HCT116 (cell line): ENCODE measurements at regions not wholly inside any gene's neighbourhood (a gene's known extent, or its start where the extent isn't known, plus 50 kb on each side); places are given as distances from the start of the nearest gene placed in this dataset.

Source experiments
- ATAC-seq: fragments of 200-7000 bp; cut with Tn5 transposase; 2 replicates; pipeline ENCODE4 v1.9.1; 2020; ENCODE audit warnings: mild to moderate bottlenecking, moderate library complexity
- BruUV-seq: library from RNA; stranded (reverse); fragments of 400-500 nt; replicated peaks from 2 replicates; lab custom pipeline; 2021; lab: Mats Ljungman, UMichigan
- CTCF ChIA-PET: fragments of 300-600 bp; sonication (Branson Sonifier 250); formaldehyde crosslinking; loops from one replicate; lab custom pipeline; 2021; ENCODE audit warnings: antibody characterized with exemption; lab: Charles Lee
- POLR2A ChIA-PET: fragments of 300-600, 350-600 bp; sonication (Branson Sonifier 250); formaldehyde crosslinking; loops from one replicate; lab custom pipeline; 2021; ENCODE audit warnings: antibody characterized with exemption; lab: Charles Lee
- RAD21 ChIA-PET, 2 experiments: fragments of 300-600 bp; sonication (Branson Sonifier 250); formaldehyde crosslinking; loops; one replicate each; lab custom pipeline; 2023; ENCODE audit warnings: low total read pairs in 2 of 2; ENCODE audit not compliant: uncharacterized antibody in 2 of 2, unreplicated experiment in 2 of 2, low non-redundant PET in 1 of 2; lab: Charles Lee
- DNase-seq: peaks from one replicate; pipeline ENCODE4 v3.0.0-alpha.2; 2010; ENCODE audit warnings: low read depth, low spot score
- H2AFZ ChIP-seq: fragments of 200-600 bp; shearing (Covaris generic), sonication (generic); 2 replicates; pipeline ENCODE4 v1.6.1; 2017; ENCODE audit warnings: low read depth, mixed run types, mixed read lengths, antibody characterized with exemption, low read length; ENCODE audit not compliant: poor library complexity, severe bottlenecking
- H3K27ac ChIP-seq: 2 replicates; pipeline ENCODE4 v1.5.1; 2012; ENCODE audit warnings: low read depth, low read length
- H3K27me3 ChIP-seq: fragments of 200-600 bp; sonication (generic); 2 replicates; pipeline ENCODE4 v1.6.1; 2016; ENCODE audit warnings: mixed run types, low read length, mixed read lengths; ENCODE audit not compliant: insufficient read depth
- H3K36me3 ChIP-seq, 2 experiments: fragments of 200-500 bp in 1 of 2; fragments of 200-600 bp in 1 of 2; sonication (Bioruptor generic) in 1 of 2; sonication (generic) in 1 of 2; 2 replicates each; pipeline versions ENCODE4 v1.5.1 to v1.6.1; 2014 to 2016; ENCODE audit warnings: low read length in 2 of 2, inconsistent platforms in 1 of 2, mixed read lengths in 1 of 2, mixed run types in 1 of 2; ENCODE audit not compliant: insufficient read depth in 2 of 2, control insufficient read depth in 1 of 2
- H3K4me1 ChIP-seq, 2 experiments: fragments of 200-600 bp in 1 of 2; sonication (generic) in 1 of 2; 2 replicates each; pipeline versions ENCODE4 v1.5.1 to v1.6.1; 2012 to 2017; ENCODE audit warnings: low read length in 2 of 2, inconsistent platforms in 1 of 2, mild to moderate bottlenecking in 1 of 2, mixed read lengths in 1 of 2, mixed run types in 1 of 2, moderate library complexity in 1 of 2; ENCODE audit not compliant: insufficient read depth in 2 of 2, control insufficient read depth in 1 of 2
- H3K4me2 ChIP-seq: fragments of 200-600 bp; sonication (generic); 2 replicates; pipeline ENCODE4 v1.6.1; 2017; ENCODE audit warnings: mixed run types, low read length, mixed read lengths
- H3K4me3 ChIP-seq, 2 experiments: fragments of 200-600 bp in 1 of 2; sonication (generic) in 1 of 2; replicated peaks in 1 of 2; 2 replicates each; pipeline ENCODE4 v1.5.1; 2011 to 2016; ENCODE audit warnings: low read length in 2 of 2, control low read depth in 1 of 2, low read depth in 1 of 2, mild to moderate bottlenecking in 1 of 2, mixed read lengths in 1 of 2, mixed run types in 1 of 2
- H3K79me2 ChIP-seq: fragments of 200-600 bp; sonication (generic); 2 replicates; pipeline ENCODE4 v1.6.1; 2017; ENCODE audit warnings: mild to moderate bottlenecking, mixed run types, low read length, moderate library complexity, mixed read lengths; ENCODE audit not compliant: insufficient read depth
- H3K9ac ChIP-seq: fragments of 200-600 bp; sonication (generic); 2 replicates; pipeline ENCODE4 v1.6.1; 2016; ENCODE audit warnings: low read length, mixed read lengths
- H3K9me2 ChIP-seq: fragments of 200-600 bp; sonication (generic), shearing (Covaris generic); 2 replicates; pipeline ENCODE4 v1.6.1; 2017; ENCODE audit warnings: mixed run types, mild to moderate bottlenecking, moderate library complexity; ENCODE audit not compliant: insufficient read depth
- H3K9me3 ChIP-seq, 2 experiments: fragments of 200-500 bp in 1 of 2; fragments of 200-600 bp in 1 of 2; sonication (Bioruptor generic) in 1 of 2; sonication (generic) in 1 of 2; 2 replicates each; pipeline ENCODE4 v1.6.1; 2014 to 2017; ENCODE audit warnings: low read length in 2 of 2, mixed read lengths in 2 of 2, inconsistent platforms in 1 of 2, low read depth in 1 of 2, mild to moderate bottlenecking in 1 of 2, mixed run types in 1 of 2, moderate library complexity in 1 of 2; ENCODE audit not compliant: control insufficient read depth in 1 of 2, insufficient read depth in 1 of 2
- H4K20me1 ChIP-seq: fragments of 200-600 bp; sonication (generic), shearing (Covaris generic); 2 replicates; pipeline ENCODE4 v1.6.1; 2017; ENCODE audit warnings: mixed run types, mild to moderate bottlenecking, moderate library complexity; ENCODE audit not compliant: insufficient read depth
- CBX3 ChIP-seq: IDR thresholded peaks from 2 replicates; pipeline ENCODE4 v1.6.1; 2012; ENCODE audit warnings: low read depth
- CEBPB ChIP-seq: IDR thresholded peaks from 2 replicates; pipeline ENCODE4 v1.6.1; 2012; ENCODE audit warnings: low read depth
- ELF1 ChIP-seq: IDR thresholded peaks from 2 replicates; pipeline ENCODE4 v1.6.1; 2012; ENCODE audit warnings: low read depth, borderline replicate concordance
- EZH2 ChIP-seq: fragments of 200-600 bp; sonication (generic); IDR thresholded peaks from 2 replicates; pipeline ENCODE4 v1.6.1; 2017; ENCODE audit warnings: antibody characterized with exemption, mixed run types
- EZH2phosphoT487 ChIP-seq: fragments of 200-600 bp; IDR thresholded peaks from 2 replicates; pipeline ENCODE4 v1.6.1; 2018; ENCODE audit warnings: antibody characterized with exemption, borderline replicate concordance
- POLR2A ChIP-seq: IDR thresholded peaks from 2 replicates; pipeline ENCODE4 v1.7.0; 2011; ENCODE audit warnings: borderline replicate concordance; ENCODE audit not compliant: insufficient read depth, insufficient read length; ENCODE audit errors: extremely low read depth
- POLR2AphosphoS5 ChIP-seq: IDR thresholded peaks from 2 replicates; pipeline ENCODE4 v1.6.1; 2011; ENCODE audit warnings: mild to moderate bottlenecking, low read depth, low read length, moderate library complexity
- RAD21 ChIP-seq: IDR thresholded peaks from 2 replicates; pipeline ENCODE4 v1.6.1; 2012; ENCODE audit warnings: low read depth, mild to moderate bottlenecking
- SP1 ChIP-seq: IDR thresholded peaks from 2 replicates; pipeline ENCODE4 v1.6.1; 2012; ENCODE audit warnings: low read depth
- TCF7L2 ChIP-seq: IDR thresholded peaks from 2 replicates; pipeline ENCODE4 v1.7.0; 2011; ENCODE audit warnings: borderline replicate concordance, inconsistent platforms; ENCODE audit not compliant: insufficient read depth, insufficient read length; ENCODE audit errors: extremely low read depth
- YY1 ChIP-seq: IDR thresholded peaks from 2 replicates; pipeline ENCODE4 v1.6.1; 2011; ENCODE audit warnings: low read length, low read depth, moderate library complexity, mild to moderate bottlenecking; ENCODE audit not compliant: insufficient replicate concordance; ENCODE audit errors: extremely low read depth
- ZFX ChIP-seq: fragments of 450-650 bp; IDR thresholded peaks from 2 replicates; pipeline ENCODE4 v1.6.1; 2017
- ZNF274 ChIP-seq: fragments of 200-500 bp; sonication (Bioruptor generic); IDR thresholded peaks from 2 replicates; pipeline ENCODE4 v1.6.1; 2014; ENCODE audit warnings: mild to moderate bottlenecking, low read depth, low read length, inconsistent platforms
- intact Hi-C: fragments of 100-400 bp; cut with micrococcal nuclease; formaldehyde crosslinking; loops from 2 replicates; pipeline ENCODE4 v1.10.0; 2022
- TF ChIP-seq, protein P1 (sequence below): IDR thresholded peaks from 2 replicates; pipeline ENCODE4 v1.6.1; 2012; ENCODE audit warnings: low read depth
- TF ChIP-seq, protein P2 (sequence below), 3 experiments: fragments of 200-600 bp in 1 of 3; sonication (generic) in 1 of 3; IDR thresholded peaks in 2 of 3; conservative IDR thresholded peaks in 1 of 3; 2 replicates each; pipeline ENCODE4 v1.5.1; 2012 to 2017; ENCODE audit warnings: low read depth in 2 of 3, low read length in 2 of 3, antibody characterized with exemption in 1 of 3, borderline replicate concordance in 1 of 3, control low read depth in 1 of 3, mild to moderate bottlenecking in 1 of 3, mixed read lengths in 1 of 3, mixed run types in 1 of 3, moderate library complexity in 1 of 3; ENCODE audit not compliant: insufficient read depth in 1 of 3
- TF ChIP-seq, protein P3 (sequence below): IDR thresholded peaks from 2 replicates; pipeline ENCODE4 v1.6.1; 2012
- TF ChIP-seq, protein P4 (sequence below): IDR thresholded peaks from 2 replicates; pipeline ENCODE4 v1.6.1; 2012

DNA sequence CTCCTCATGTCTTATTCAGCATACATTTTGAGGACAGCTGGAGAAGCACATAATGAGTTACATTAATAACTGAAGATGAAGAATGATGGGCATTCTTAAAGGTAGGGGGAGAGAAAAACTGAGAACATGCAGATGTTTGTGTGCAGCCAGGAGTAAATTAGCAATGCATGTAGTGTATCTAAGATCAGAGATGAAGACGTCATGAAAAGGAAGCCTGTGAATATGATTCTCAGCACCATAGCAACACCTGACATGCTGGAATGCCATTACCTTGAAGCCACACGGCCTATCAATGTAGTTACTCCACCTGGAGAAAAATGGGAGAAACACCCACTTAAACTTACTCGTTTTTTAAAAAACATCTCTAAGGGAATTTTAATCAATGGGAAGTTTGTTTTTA is 607.1 kb downstream of the PTPRC start (continued):
- TF ChIP-seq, protein P1, sequence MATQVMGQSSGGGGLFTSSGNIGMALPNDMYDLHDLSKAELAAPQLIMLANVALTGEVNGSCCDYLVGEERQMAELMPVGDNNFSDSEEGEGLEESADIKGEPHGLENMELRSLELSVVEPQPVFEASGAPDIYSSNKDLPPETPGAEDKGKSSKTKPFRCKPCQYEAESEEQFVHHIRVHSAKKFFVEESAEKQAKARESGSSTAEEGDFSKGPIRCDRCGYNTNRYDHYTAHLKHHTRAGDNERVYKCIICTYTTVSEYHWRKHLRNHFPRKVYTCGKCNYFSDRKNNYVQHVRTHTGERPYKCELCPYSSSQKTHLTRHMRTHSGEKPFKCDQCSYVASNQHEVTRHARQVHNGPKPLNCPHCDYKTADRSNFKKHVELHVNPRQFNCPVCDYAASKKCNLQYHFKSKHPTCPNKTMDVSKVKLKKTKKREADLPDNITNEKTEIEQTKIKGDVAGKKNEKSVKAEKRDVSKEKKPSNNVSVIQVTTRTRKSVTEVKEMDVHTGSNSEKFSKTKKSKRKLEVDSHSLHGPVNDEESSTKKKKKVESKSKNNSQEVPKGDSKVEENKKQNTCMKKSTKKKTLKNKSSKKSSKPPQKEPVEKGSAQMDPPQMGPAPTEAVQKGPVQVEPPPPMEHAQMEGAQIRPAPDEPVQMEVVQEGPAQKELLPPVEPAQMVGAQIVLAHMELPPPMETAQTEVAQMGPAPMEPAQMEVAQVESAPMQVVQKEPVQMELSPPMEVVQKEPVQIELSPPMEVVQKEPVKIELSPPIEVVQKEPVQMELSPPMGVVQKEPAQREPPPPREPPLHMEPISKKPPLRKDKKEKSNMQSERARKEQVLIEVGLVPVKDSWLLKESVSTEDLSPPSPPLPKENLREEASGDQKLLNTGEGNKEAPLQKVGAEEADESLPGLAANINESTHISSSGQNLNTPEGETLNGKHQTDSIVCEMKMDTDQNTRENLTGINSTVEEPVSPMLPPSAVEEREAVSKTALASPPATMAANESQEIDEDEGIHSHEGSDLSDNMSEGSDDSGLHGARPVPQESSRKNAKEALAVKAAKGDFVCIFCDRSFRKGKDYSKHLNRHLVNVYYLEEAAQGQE: no peak
- TF ChIP-seq EZH2phosphoT487: no peak
- TF ChIP-seq, protein P2, sequence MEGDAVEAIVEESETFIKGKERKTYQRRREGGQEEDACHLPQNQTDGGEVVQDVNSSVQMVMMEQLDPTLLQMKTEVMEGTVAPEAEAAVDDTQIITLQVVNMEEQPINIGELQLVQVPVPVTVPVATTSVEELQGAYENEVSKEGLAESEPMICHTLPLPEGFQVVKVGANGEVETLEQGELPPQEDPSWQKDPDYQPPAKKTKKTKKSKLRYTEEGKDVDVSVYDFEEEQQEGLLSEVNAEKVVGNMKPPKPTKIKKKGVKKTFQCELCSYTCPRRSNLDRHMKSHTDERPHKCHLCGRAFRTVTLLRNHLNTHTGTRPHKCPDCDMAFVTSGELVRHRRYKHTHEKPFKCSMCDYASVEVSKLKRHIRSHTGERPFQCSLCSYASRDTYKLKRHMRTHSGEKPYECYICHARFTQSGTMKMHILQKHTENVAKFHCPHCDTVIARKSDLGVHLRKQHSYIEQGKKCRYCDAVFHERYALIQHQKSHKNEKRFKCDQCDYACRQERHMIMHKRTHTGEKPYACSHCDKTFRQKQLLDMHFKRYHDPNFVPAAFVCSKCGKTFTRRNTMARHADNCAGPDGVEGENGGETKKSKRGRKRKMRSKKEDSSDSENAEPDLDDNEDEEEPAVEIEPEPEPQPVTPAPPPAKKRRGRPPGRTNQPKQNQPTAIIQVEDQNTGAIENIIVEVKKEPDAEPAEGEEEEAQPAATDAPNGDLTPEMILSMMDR (IDR thresholded peaks at IDR 0.05 in 2 of 3, conservative IDR thresholded peaks at IDR 0.05 in 1 of 3; ENCODE audit: borderline replicate concordance in 1 of 3, insufficient read depth in 1 of 3, low read depth in 2 of 3, low read length in 2 of 3): no peak
- no peak for TF ChIP-seq POLR2AphosphoS5
- TF ChIP-seq, protein P3, sequence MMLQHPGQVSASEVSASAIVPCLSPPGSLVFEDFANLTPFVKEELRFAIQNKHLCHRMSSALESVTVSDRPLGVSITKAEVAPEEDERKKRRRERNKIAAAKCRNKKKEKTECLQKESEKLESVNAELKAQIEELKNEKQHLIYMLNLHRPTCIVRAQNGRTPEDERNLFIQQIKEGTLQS: no peak
- TF ChIP-seq YY1: no peak
- TF ChIP-seq, protein P4, sequence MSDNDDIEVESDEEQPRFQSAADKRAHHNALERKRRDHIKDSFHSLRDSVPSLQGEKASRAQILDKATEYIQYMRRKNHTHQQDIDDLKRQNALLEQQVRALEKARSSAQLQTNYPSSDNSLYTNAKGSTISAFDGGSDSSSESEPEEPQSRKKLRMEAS: no peak
- TF ChIP-seq, all 23 proteins: peak for 0

DNA sequence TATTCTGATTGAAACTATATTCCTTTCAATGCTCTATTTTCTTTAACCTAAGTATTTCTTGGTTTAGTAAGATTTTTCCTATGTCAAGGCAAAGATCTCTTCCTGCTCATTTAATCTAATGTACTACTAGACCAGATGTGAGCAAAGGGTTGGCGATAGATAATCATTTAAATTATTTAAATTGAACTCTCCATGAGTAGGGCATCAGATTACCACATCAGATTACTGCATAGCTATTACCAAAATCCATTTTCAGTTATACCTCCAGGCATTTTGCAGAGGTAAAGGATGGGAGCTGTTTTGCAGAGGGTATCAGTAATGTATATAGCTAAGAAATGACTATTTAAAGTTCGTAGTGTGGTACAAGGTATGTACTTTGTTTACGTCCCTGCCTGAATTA is 607.9 kb downstream of the PTPRC start:
- Histone ChIP-seq H4K20me1 (no peaks in the 10 kb centered on the region), H3K9ac (no peak overlapping the region), H3K9me3 (no peaks in the 10 kb centered on the region), H3K9me2 (no peaks in the 10 kb centered on the region), H3K27ac (no peak overlapping the region), H3K4me3 (no peak overlapping the region), H2AFZ (no peak overlapping the region), H3K4me1 (no peaks in the 10 kb centered on the region), H3K36me3 (no peaks in the 10 kb centered on the region), H3K4me2 (no peak overlapping the region), H3K79me2 (no peaks in the 10 kb centered on the region), H3K27me3 (no peaks in the 10 kb centered on the region)
- ChIA-PET POLR2A (no interaction called here), RAD21 (no interaction called here), CTCF (interaction anchor here (1.0 kb wide), 1 partner anchor 217 kb away, joined by 3 read pairs; no protein-coding TSS in a partner anchor)
- BruUV-seq: no TSS peak
- ATAC-seq: no peak
- intact Hi-C loops: no loop called here
- DNase-seq: no peak
- TF ChIP-seq TCF7L2 (no peak), EZH2 (no peak), POLR2A (no peak), CBX3 (no peak), ZNF274 (no peak), EZH2phosphoT487 (no peak), CEBPB (no peak), YY1 (no peak), ELF1 (no peak), POLR2AphosphoS5 (no peak), ZFX (no peak), SP1 (no peak), RAD21 (no peak)
- TF ChIP-seq, protein P4: no peak
